Fibroblast of skin of right biceps (primary cell): ENCODE measurements at regions not wholly inside any gene's neighbourhood (a gene's known extent, or its start where the extent isn't known, plus 50 kb on each side); places are given as distances from the start of the nearest gene placed in this dataset.
"Not testable (repeated sequence)": the region's sequence is repeated elsewhere in the genome, so short reads cannot be mapped to it uniquely, and the experiment has no call there.

Source experiments
- DNase-seq: peaks from one replicate; pipeline ENCODE4 v3.0.0-alpha.2; 2013

DNA sequence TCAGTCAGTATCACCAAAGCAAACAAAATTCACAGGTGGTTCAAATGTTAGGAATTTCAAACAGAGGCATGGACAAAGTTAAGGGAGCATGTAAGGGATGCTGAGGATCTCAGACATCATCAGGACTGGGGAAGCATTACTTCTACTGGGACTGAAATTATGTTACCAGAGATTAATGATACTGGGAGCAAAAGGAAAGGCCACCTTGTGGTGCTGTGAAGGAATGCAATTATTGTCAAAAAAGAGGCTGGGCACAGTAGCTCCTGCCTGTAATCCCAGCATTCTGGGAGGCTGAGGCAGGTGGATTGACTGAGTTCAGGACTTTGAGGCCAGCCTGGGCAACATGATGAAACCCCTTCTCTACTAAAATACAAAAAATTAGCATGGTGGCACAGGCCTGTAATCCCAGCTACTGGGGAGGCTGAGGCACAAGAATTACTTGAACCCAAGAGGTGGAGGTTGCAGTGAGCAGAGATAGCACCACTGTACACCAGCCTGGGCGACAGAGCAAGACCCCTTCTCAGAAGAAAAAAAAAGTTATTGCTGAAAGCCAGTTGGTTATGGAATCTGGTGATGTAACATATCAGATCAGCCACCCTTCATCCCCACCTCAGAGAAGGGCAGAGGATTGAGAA is 954.3 kb downstream of the PCDH7 start:
- peak; percentile 11 for DNase-seq

DNA sequence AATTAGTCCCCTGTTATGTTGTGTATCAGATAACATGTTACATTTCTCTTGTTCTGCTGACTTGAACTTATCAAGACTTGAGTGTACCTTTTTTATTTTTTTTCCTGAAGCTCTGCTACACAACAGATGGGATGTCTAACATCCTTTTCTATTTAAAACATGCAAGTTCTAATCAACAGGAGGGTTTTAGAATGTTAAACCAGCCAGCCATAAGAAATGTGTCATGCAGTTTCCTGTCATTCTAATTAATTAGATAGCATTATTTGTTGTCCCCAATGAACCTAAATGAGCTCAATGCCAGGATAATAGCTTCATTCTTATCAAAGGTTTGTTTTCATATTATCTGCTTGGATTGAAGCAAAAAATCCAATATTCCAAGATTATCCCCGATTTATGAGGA is 958.2 kb downstream of the PCDH7 start:
- DNase-seq: no peak

DNA sequence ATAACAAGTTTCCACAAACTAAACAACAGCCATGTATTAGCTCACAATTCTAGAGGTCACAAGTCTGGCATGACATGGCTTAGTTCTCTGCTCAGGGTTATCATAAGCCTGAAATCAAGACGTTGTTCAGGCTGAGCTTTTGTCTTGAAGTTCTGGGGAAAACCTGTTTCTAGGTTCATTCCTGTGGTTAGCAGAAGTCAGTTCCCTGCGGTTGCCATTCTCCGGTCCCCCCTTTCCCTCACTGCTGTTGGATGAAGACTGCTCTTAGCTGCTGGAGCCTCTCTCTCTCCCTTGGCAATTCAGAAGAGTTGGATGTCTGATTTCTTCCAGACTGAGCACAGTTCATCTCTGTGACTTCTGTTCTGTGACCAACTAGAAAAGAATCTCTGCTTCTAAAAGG is 962.6 kb downstream of the PCDH7 start:
- no peak for DNase-seq

DNA sequence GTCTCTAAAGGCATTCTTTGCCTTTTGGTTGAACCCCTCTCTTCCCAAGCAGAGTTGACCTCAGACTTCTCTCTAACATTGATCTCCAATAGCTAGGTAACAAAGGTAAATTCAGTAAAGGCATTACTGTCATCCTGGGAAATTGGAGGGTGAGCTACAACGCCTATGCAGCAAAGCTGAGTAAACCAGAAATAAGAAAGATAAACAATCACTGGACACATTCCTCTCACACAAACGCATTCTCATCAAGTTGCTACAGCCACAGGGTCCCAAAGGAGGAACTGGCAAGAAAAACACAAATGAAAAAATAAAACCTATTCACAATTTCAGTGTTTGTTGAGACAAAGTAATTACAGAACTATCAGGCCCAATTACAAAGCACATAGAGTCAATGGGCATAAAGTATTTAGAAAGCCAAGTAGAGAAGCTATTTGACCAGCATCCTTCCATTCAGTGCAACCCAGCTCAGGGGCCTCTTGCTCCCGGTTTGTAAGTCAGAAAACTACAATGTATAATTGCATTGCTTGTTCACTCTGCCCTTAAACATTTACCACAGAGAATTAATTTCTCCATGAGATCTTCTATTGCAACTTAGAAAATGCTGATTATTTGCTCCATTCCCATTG is 967.7 kb downstream of the PCDH7 start:
- DNase-seq: no peak

DNA sequence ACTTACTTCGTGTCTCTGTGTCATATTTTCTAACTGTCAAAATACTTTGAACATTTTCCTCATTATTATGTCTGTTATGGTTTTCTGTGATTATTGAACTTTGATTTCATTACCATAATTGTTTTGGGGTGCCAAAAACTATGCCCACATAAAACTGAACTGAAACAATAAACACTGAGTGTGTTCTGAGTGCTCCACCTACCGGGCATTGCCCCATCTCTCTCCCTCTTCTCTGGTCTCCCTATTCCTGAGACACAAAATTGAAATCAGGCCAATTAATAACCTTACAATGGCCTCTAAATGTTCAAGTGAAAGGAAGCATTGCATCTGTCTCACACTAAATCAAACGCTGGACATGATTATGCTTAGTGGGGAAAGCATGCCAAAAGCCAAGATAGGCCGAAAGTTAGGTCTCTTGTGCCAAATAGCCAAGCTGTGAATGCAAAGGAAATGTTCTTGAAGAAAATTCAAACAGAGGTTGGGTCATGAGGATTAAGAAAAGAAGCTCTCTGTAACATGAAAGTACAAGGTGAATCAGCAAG is 972.3 kb downstream of the PCDH7 start:
- DNase-seq: no peak

DNA sequence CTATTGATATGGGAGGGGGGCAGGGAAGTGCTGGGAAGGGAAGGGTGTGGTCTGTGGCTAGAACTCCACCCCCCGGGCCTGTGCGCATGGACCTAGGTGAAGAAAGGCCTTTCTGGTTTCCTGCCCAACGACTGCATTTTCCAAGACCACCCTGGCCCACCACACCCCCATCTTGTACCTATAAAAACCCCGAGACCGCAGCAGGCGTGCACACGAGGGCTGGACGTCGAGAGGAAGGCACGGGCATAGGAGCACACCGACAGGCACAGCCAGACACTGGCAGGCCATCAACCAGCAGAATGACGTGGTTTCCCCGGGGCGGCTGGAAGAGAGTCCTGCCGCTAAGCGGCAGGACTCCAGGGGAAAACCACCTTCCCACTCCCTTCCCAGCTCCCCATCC is 981.1 kb downstream of the PCDH7 start:
- DNase-seq: no peak

DNA sequence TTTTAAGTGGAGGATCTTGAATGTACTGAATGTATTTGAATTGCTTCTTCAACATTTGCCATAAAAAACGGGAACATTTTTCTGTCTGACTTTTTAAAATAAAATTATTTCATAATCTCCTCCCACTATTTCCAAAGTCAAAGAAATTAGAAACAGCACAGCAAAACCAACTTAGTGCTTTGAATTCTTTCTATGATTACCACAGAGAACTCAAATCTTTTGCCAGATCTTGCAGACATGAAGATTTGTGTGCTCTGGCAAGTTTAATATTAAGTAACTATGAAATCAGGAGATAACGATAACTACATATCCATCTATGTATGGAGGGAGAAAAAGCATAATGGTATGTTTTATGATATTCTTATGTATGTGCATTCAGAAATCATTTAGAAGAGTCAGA is 982.2 kb downstream of the PCDH7 start:
- DNase-seq: no peak

DNA sequence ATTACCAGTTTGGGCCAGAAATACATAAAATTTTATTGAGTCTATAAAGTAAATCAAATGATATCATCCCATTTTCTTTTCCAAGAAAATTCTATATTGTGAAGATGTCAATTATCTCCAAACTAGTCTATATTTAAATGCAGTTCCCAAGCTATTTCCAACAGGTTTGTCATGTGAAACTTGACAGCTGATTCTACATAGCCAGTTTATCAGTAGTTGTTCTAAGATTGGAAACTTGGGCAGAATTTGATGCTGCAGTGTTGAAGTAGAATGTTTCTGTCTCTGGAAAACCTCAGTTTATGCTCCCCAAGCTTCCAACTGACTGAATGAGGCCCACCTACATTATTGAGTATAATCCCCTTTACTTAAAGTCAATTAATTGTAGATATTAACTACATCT is 994.1 kb downstream of the PCDH7 start:
- DNase-seq: no peak

DNA sequence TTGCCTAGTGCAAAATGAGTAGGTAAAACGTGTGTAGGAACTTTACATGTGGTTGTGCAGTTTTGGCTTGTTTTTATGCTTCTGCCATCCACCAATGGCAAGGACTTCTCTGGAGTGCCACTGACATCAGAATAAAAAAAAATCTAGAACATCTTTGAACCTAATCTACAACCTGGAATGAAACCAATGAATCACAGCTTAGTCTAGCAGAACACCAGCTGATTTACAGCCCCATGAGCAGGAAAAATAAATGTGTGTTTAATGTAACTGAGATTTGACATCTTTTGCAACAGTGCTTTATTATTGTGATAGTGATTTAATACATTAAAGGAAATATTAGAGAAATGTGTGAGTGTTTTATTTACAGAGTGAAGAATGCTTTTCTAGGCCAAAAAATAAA is 995.1 kb downstream of the PCDH7 start:
- DNase-seq: no peak

DNA sequence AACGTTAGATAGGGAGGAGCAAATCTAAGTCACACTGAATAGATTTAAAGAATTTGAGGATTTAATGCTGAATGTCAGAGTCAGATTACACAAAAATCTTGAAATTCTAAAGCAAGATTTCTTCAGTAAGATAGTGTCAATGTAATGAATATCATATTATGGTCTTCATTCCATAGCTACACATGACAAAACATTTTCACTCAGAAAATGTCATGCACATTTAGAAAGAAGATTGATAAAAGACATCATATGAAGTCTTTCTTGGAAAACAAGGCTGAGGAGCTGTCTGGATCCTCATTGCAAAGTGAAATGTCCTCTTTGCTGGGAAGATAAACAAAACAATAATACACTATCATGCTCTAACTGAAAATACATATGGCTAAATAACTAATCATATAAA is 1006.9 kb downstream of the PCDH7 start:
- DNase-seq: no peak

DNA sequence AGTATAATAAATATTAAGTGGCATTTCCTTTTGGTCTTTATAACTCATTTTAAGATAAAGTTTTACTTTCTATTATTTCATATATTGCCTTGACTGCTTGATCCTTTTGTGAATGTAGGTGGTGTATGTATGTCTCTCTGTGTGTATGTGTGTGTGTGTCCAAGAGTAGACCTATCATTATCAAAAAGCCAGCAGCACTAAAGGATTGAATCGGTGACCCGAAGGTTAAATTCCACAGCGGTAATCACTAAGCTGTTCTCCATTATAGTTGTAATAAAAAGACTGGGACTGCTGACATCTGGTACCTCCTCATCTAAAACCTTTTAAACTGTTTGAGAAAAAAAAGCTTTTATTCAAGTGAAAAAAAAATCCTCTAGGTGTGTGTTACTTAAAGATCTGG is 1014.8 kb downstream of the PCDH7 start:
- no peak for DNase-seq

DNA sequence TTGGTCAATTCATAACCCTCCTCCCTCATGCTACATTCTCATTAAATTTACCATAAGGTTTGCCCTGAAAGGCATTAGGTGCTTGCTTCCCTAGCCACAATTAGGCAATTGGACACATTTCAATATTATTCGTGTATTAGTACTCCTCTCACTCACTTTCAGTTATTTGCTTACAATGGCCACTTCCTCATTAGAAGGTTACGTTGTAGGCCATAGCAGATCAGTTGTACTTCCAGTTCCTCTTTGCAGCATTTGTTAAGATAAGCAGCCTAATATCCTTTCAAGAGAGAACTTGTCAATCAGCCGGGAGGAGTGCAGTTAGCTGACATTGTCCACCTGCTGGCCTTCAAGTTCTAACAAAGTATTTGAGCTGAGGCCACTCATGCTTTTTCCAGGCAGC is 1017.2 kb downstream of the PCDH7 start:
- DNase-seq: no peak

DNA sequence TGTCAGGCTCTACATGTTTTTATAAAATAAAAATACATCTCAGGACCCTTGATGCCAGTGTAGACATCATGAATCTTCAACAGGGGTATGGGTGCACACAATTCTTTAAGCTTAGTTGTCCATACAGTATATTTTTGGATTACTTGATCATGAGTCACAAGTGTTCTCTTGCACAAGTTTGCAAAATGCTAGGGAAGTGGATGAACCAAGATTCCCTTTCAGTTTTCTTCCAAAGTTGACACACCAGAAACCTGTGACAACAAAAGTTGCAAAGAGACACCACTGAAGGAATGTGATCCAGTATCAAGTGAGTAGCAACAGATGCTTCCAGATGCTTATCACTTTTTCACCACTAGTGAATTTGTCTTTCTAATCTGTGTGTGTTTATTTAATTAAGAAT is 1021.2 kb downstream of the PCDH7 start:
- DNase-seq: peak; percentile 1

DNA sequence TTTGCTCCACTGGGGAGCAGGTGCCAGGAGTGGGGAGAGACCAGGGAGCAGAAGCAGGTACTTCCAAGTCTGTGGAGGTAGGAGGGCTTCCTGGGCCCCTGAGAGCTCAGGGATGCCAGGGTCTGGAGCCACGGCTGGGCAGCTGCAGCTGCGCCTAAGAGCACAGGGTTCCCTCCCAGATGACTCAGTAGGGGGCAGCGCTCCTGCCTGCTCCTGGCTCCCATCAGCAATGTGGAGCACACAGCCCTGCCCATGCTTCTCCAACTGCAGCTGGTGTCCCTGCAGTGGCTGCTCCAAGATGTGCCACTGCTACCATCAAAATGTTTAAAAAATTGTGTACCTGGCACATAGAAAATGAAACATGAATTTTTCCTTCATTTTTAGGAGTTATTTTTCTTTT is 1028.2 kb downstream of the PCDH7 start:
- DNase-seq: no peak

DNA sequence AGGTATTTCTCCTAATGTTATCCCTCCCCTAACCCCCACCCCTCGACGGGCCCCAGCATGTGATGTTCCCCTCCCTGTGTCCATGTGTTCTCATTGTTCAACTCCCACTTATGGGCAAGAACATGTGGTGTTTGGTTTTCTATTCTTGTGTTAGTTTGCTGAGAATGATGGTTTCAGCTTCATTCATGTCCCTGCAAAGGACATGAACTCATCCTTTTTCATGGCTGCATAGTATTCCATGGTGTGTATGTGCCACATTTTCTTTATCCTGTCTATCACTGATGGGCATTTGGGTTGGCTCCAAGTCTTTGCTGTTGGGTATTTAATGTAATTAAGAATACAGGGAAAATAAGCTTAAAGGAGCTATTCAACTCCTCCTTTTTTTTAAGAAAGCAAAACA is 1030.4 kb downstream of the PCDH7 start:
- not testable (repeated sequence) for DNase-seq

DNA sequence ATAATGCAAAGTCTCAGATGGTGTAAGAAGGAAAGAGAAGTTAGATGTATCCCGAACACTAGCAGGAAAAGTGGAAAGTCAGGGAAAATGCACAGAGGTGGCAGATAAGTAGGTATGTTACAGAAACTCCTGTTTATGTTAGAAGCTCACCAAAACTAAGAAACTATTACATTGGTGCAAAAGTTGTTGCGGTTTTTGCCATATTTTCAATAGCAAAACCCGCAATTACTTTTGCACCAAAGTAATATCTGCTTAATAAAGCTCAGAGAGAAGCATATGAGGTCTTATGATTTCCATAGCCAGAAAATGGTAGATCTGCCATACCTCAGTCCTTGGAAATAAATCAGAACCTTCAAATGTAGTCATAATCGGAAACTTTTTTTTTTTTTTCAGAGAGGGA is 1035.6 kb downstream of the PCDH7 start:
- no peak for DNase-seq

DNA sequence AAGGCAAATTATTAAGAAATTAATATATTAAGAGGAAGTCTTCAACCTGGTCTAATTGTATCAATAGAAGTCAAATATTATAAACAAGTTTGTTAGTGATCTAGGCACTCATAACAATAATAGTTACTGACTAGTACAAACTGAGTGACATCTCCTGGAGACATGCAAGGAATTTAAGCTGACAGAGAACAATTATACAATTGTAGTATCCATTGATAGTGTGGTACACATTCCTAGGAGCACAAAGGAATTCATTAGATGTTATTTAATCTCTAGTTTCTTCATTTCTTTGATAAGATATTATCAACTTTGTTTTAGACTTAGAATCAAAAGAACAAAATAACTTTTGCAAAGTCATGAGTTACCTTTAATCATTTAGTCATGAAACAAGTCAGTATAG is 1048.6 kb downstream of the PCDH7 start:
- DNase-seq: no peak

DNA sequence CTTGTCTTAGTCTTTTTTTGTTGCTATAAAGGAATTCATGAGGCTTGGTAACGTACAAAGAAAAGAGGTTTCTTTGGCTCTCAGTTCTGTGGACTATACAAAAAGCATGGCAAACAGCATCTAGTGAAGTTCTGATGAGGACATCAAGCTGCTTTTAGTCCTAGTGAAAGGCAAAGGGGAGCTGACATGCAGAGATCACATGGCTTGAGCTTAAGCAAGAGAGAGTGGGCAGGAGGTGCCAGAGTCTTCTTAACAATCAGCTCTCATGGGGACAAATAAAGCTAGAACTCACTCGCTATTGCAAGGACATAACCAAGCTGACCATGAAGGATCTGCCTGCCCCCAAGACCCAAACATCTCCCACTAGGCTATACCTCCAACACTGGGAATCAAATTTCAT is 1063.1 kb downstream of the PCDH7 start:
- no peak for DNase-seq

DNA sequence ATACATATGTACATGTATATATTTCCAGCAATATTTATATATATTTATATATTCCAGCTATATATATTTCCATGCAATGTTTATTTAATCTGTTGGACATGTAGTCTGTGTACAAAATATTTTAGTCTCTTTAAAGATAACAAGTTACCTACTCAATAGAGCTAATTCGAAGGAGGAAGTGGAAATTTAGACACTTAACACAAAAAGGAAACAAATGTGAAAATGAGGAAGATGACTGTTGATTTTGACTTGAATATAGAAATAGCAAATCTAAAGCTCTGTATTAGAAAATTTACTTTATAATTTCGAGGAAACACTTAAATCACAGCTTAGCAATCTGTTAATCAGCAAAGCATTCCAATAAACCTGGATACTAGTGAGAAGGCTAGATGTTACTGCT is 1064.4 kb downstream of the PCDH7 start:
- no peak for DNase-seq

DNA sequence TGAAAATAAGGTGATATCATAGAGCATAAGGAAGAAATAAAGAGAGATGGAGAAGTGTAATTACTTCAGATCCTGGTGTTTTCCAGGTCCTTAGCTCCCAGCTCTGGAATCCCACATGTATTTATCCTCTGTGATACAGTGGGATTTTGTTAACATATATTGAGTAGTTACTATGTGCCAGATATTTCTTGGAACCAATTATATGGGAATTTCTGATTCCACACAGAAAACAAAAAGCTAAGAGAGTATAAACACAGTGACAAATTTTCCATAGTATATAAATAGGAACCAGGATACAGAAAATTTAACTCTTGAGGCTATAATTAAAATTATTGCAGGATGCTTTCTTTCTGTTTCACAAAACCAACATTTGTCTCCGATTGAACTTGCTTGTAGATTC is 1067.5 kb downstream of the PCDH7 start:
- DNase-seq: no peak

DNA sequence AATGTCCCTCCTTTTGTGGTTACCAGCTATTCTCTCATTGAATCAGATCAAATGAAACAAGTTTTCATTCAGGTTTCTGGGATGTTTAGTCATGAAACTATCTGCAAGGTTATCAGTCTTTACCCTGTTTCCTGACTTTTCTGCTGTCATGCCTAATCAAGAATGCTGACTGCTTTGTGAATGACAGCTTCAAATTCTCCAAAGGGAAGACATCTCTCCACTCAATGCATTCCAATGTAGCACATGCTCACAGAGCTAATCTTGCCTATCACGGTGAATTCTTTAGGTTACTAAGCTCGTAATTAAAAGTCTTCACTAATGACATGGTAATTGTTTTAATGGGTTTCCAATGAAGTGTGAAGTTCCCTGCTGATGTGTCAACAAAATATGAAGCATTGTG is 1068.5 kb downstream of the PCDH7 start:
- DNase-seq: no peak

DNA sequence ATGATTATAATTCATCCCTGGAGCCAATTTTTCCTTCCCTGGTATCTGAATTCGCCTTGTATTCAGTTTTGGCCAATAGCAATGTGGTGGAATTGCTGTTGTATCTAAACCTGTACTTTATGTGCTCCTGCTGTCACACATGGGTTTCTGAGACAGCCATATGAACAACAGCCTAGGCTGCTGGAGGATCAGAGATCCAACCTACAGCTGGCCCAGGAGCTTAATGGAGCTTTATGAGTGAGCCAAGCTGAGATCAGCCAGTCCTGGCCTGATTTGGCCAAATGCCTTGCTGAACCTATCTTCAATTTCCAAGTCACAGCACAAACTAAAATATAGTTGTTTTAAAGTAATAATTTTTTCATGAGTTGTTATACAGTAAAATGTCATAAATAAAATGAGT is 1071.5 kb downstream of the PCDH7 start:
- no peak for DNase-seq

DNA sequence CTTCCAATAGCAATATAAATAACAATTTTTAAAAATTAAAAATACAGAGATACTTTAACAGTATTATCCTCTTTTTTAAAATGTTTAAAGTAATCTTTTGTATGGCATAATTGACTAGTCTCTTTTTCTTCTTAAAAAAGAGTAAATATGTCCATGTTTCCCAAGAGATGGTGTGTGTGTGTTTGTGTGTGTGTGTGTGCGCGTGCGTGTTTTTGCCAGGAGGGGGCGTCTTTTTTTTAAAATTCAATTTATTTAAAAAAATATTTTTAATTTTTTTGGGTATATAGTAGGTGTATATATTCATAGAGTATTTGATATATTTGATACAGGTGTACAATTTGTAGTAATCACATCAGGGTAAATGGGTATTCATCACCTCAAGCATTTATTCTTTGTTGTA is 1073.7 kb downstream of the PCDH7 start:
- no peak for DNase-seq

DNA sequence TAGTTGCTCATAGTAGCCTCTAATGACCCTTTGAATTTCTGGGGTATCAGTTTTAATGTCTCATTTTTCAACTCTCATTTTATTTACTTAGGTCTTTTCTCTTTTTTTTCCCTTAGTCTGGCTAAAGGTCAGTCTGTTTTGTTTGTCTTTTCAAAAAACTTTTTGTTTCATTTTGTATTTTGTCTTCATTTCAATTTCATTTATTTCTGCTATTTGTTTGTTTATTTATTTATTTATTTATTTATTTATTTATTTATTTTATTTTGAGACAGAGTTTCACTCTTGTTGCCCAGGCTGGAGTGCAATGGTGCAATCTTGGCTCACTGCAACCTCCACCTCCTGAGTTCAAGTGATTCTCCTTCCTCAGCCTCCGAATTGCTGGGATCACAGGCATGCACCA is 1076.9 kb downstream of the PCDH7 start:
- not testable (repeated sequence) for DNase-seq
